ENCODE measurements at regions not wholly inside any gene's neighbourhood (a gene's known extent, or its start where the extent isn't known, plus 50 kb on each side); places are given as distances from the start of the nearest gene placed in this dataset.

GRCh38 chr3:72421786-72422185, 426.5 kb downstream of the SHQ1 start:
- H3K36me3 ChIP-seq (ENCODE audit: low read depth, missing control alignments): no peaks in the 10 kb centered on the region
- intact Hi-C loops (cut with DNase I; ENCODE audit: low total_unique reads): no loop called here
- no peaks in the 10 kb centered on the region for H3K9me3 ChIP-seq
- WGBS, 2 donors: 99 to 100% methylated on average over 2 of the region's 2 CpGs
- TF ChIP-seq, protein P1, sequence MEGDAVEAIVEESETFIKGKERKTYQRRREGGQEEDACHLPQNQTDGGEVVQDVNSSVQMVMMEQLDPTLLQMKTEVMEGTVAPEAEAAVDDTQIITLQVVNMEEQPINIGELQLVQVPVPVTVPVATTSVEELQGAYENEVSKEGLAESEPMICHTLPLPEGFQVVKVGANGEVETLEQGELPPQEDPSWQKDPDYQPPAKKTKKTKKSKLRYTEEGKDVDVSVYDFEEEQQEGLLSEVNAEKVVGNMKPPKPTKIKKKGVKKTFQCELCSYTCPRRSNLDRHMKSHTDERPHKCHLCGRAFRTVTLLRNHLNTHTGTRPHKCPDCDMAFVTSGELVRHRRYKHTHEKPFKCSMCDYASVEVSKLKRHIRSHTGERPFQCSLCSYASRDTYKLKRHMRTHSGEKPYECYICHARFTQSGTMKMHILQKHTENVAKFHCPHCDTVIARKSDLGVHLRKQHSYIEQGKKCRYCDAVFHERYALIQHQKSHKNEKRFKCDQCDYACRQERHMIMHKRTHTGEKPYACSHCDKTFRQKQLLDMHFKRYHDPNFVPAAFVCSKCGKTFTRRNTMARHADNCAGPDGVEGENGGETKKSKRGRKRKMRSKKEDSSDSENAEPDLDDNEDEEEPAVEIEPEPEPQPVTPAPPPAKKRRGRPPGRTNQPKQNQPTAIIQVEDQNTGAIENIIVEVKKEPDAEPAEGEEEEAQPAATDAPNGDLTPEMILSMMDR (IDR thresholded peaks at IDR 0.05): no peak
- TF ChIP-seq POLR2A (IDR thresholded peaks at IDR 0.05): no peak
- DNase-seq: no peak
- no peak overlapping the region for H3K4me3 ChIP-seq
- peaks cover 7% of the 10 kb centered on the region for H3K4me1 ChIP-seq
- no peak overlapping the region for H3K27ac ChIP-seq
- no peaks in the 10 kb centered on the region for H3K27me3 ChIP-seq

- H3K36me3 ChIP-seq (ENCODE audit: low read depth, missing control alignments): no peaks in the 10 kb centered on the region
- H3K27me3 ChIP-seq: no peaks in the 10 kb centered on the region
- H3K4me1 ChIP-seq: no peaks in the 10 kb centered on the region
- intact Hi-C loops (cut with DNase I; ENCODE audit: low total_unique reads): no loop called here
- no peak overlapping the region for H3K4me3 ChIP-seq
- no peak overlapping the region for H3K27ac ChIP-seq
- no peak for DNase-seq
- TF ChIP-seq POLR2A (IDR thresholded peaks at IDR 0.05): no peak
- 89 to 92% methylated on average over 3 of the region's 3 CpGs for WGBS, 2 donors
- H3K9me3 ChIP-seq: no peaks in the 10 kb centered on the region
Measured at GRCh38 chr3:72421126-72421525, 427.1 kb downstream of the SHQ1 start.

GRCh38 chr3:72418856-72419255, 429.4 kb downstream of the SHQ1 start:
- no peak overlapping the region for H3K27ac ChIP-seq
- H3K4me1 ChIP-seq: no peaks in the 10 kb centered on the region
- no peak for TF ChIP-seq POLR2A (IDR thresholded peaks at IDR 0.05)
- TF ChIP-seq, protein P1 (IDR thresholded peaks at IDR 0.05): no peak
- no peaks in the 10 kb centered on the region for H3K27me3 ChIP-seq
- WGBS, 2 donors: 87 to 92% methylated on average over 8 of the region's 8 CpGs
- no peak overlapping the region for H3K4me3 ChIP-seq
- H3K36me3 ChIP-seq (ENCODE audit: low read depth, missing control alignments): no peaks in the 10 kb centered on the region
- H3K9me3 ChIP-seq: no peaks in the 10 kb centered on the region
- intact Hi-C loops (cut with DNase I; ENCODE audit: low total_unique reads): no loop called here
- no peak for DNase-seq

DNA sequence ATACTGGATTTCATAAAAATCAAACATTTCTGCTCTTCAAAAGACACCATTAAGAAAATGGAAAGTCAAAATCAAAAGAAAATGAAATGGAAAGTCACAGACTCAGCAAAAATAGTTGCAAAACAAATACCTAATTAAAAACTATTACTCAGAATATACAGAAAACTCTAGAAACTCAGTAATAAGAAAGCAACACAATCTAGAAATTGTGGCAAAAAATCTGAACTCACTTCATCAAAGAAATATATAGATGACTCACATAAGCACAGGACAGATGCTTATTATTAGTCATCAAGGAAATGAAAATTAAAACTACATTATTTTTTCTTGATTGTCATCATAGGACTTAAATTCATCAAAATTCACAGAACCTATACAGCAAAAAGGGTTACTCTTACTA, 430.0 kb downstream of the SHQ1 start:
- H3K4me3 ChIP-seq: no peak overlapping the region
- intact Hi-C loops (cut with DNase I; ENCODE audit: low total_unique reads): no loop called here
- H3K4me1 ChIP-seq: peaks cover 6% of the 10 kb centered on the region
- no peak for TF ChIP-seq POLR2A (IDR thresholded peaks at IDR 0.05)
- TF ChIP-seq, protein P1 (IDR thresholded peaks at IDR 0.05): no peak
- no peaks in the 10 kb centered on the region for H3K27me3 ChIP-seq
- no peaks in the 10 kb centered on the region for H3K9me3 ChIP-seq
- H3K27ac ChIP-seq: no peak overlapping the region
- no peaks in the 10 kb centered on the region for H3K36me3 ChIP-seq (ENCODE audit: low read depth, missing control alignments)
- DNase-seq: no peak

- TF ChIP-seq, protein P1 (IDR thresholded peaks at IDR 0.05): no peak
- TF ChIP-seq POLR2A (IDR thresholded peaks at IDR 0.05): no peak
- Histone ChIP-seq H3K27ac (no peak overlapping the region), H3K4me3 (no peak overlapping the region), H3K36me3 (ENCODE audit: low read depth, missing control alignments) (no peaks in the 10 kb centered on the region), H3K9me3 (no peaks in the 10 kb centered on the region), H3K4me1 (peaks cover 35% of the 10 kb centered on the region), H3K27me3 (no peaks in the 10 kb centered on the region)
- no peak for DNase-seq
- 62 to 66% methylated on average over 3 of the region's 3 CpGs for WGBS, 2 donors
- intact Hi-C loops (cut with DNase I; ENCODE audit: low total_unique reads): no loop called here
Measured at GRCh38 chr3:72414481-72415016, 433.7 kb downstream of the SHQ1 start.

All from testis (tissue), 2 donors.